ENCODE measurements at regions not wholly inside any gene's neighbourhood (a gene's known extent, or its start where the extent isn't known, plus 50 kb on each side); places are given as distances from the start of the nearest gene placed in this dataset.

DNA sequence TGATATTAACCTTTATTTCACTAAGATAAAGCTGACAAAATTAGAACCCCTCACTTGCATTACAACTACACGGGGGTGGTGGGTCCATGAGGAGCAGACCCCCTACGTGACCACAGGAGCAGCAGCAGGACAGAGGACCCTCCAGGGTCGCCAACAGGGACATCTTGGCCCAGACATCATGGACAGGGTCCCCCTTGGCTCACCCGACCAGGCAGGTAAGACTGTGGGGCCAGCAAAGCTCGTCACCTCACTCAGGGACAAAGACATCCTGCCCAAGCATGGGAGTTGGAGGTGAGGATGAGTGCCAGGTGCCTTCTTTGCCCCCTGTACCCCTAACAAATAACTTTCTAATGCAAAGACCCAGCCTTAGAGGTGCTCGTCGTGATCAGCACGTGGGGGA lies 111.3 kb upstream of the RAB6C start:
- no peak for DNase-seq
- no peaks in the 10 kb centered on the region for H3K27me3 ChIP-seq
- H3K4me1 ChIP-seq = no peaks in the 10 kb centered on the region
- H3K9me3 ChIP-seq = no peaks in the 10 kb centered on the region
- H3K36me3 ChIP-seq = no peaks in the 10 kb centered on the region
- H3K4me3 ChIP-seq (ENCODE audit: low read depth, low read length) = no peak overlapping the region
- TF ChIP-seq CTCF (IDR thresholded peaks at IDR 0.05; ENCODE audit: low read depth, low read length) = no peak

DNA sequence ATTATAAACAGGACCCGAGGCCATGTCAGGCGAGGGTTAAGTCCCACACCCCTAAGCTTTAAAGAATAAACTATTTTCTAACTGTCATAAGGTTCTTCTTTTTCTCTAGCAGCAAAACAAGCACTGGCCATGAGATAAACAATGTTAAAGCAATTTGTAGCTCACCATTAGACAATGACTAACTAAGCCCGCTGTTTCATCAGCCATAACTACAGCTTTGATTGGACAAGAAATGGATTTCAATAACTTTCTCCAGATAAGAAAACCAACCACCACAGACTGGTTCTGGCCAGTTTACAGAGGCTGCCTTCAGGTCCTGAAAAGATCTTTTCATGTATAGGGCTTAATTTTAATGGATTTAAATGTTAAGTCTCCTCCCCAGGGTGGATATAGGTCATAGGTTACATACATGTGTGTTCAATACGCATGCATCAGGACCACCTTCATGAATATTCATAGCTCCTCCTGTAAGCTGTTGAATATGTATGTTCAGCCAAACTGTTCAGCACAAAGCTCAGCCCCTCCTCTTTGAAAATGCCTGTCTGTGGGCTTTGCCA lies 108.7 kb upstream of the RAB6C start:
- no peak overlapping the region for H3K4me3 ChIP-seq (ENCODE audit: low read depth, low read length)
- no peak for TF ChIP-seq CTCF (IDR thresholded peaks at IDR 0.05; ENCODE audit: low read depth, low read length)
- no peak for DNase-seq
- no peaks in the 10 kb centered on the region for H3K36me3 ChIP-seq
- H3K27me3 ChIP-seq = no peaks in the 10 kb centered on the region
- H3K9me3 ChIP-seq = no peaks in the 10 kb centered on the region
- H3K4me1 ChIP-seq = no peaks in the 10 kb centered on the region

- no peak for TF ChIP-seq CTCF (IDR thresholded peaks at IDR 0.05; ENCODE audit: low read depth, low read length)
- Histone ChIP-seq H3K27me3 (no peaks in the 10 kb centered on the region), H3K4me1 (no peaks in the 10 kb centered on the region), H3K36me3 (no peaks in the 10 kb centered on the region), H3K9me3 (no peaks in the 10 kb centered on the region), H3K4me3 (ENCODE audit: low read depth, low read length) (no peak overlapping the region)
- DNase-seq = no peak
Observed at GRCh38 chr2:129872446-129872845, 107.0 kb upstream of the RAB6C start.

DNA sequence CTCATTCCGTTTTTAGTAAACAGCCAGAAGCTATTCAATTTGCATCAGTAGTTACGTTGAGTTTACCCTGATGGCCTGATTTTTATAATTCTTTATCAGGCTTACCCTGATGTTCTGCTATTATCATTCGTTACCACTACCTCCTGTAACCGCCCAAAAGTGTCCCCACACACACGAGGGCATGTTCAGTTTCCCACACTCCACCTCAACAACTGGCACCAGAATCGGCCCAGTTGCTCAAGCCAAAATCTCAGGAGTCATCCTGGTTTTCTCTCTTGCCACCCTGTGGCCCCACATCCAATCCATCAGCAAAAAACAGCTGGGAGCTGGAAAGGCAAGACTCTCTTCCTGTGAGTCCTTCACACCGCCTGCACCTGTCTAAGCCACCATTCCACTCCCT lies 102.9 kb upstream of the RAB6C start:
- H3K27me3 ChIP-seq = no peaks in the 10 kb centered on the region
- H3K9me3 ChIP-seq = no peaks in the 10 kb centered on the region
- no peaks in the 10 kb centered on the region for H3K4me1 ChIP-seq
- TF ChIP-seq CTCF (IDR thresholded peaks at IDR 0.05; ENCODE audit: low read depth, low read length) = no peak
- H3K36me3 ChIP-seq = no peaks in the 10 kb centered on the region
- H3K4me3 ChIP-seq (ENCODE audit: low read depth, low read length) = no peak overlapping the region
- DNase-seq = no peak

GRCh38 chr2:129877289-129877741 lies 102.2 kb upstream of the RAB6C start:
- no peak for TF ChIP-seq CTCF (IDR thresholded peaks at IDR 0.05; ENCODE audit: low read depth, low read length)
- DNase-seq = peak; percentile 89
- Histone ChIP-seq H3K9me3 (no peaks in the 10 kb centered on the region), H3K27me3 (no peaks in the 10 kb centered on the region), H3K4me1 (no peaks in the 10 kb centered on the region), H3K36me3 (no peaks in the 10 kb centered on the region), H3K4me3 (ENCODE audit: low read depth, low read length) (peak overlapping the region; percentile 76)

DNA sequence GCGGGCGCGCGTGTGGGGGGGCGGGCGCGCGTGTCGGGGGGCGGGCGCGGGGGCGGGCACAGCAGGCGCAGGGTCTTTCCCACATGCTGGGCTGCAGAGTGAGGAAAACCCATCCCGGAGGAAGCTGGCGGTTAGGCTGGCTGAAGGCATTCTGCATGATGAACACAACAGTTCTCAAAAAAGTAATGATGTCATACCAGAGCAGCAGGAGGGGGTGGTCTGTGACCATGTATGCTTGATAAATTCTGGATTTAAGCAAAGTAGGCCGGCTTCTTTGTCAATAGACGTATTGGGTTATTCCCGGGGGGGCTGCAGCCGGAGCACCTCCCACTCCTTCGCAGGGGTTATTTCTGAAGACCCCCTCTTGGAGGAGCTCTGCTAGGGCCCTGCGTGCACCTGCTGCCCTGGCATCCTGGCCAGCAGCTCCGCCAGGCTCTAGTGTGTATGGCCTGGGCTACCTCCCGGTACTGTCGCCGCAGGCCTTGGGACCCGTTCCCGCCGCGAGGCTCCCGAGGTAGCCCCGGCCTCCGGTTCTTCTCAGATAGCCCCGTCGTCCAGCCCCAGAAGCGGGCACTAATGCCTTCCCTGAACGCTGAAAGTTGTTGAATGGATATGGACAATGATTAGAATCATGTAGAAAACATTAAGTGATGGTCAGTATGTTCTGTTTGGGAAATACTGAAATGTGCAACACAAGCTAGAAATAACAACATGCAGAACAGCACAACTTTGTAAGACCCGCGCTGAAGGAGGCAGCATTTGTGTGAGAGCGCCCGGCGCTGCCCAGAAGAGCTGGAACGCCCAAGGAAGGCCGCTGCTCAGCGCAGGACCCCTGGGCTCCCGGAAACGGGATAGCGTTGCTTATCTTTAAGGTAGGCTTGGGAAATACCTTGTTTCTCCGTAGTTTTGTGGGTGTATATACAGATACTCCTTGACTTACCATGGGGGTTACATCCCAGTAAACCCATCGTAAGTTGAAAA lies 101.4 kb upstream of the RAB6C start:
- TF ChIP-seq CTCF (IDR thresholded peaks at IDR 0.05; ENCODE audit: low read depth, low read length) = no peak
- no peaks in the 10 kb centered on the region for H3K4me1 ChIP-seq
- H3K4me3 ChIP-seq (ENCODE audit: low read depth, low read length) = peak overlapping the region; percentile 54
- H3K9me3 ChIP-seq = no peaks in the 10 kb centered on the region
- no peak for DNase-seq
- H3K27me3 ChIP-seq = no peaks in the 10 kb centered on the region
- no peaks in the 10 kb centered on the region for H3K36me3 ChIP-seq
